NCI-H69 (cell line): ENCODE measurements at regions not wholly inside any gene's neighbourhood (a gene's known extent, or its start where the extent isn't known, plus 50 kb on each side); places are given as distances from the start of the nearest gene placed in this dataset.

Source experiments
- DNase-seq: peaks from one replicate; lab custom pipeline; 2025; lab: John Stamatoyannopoulos, UW

DNA sequence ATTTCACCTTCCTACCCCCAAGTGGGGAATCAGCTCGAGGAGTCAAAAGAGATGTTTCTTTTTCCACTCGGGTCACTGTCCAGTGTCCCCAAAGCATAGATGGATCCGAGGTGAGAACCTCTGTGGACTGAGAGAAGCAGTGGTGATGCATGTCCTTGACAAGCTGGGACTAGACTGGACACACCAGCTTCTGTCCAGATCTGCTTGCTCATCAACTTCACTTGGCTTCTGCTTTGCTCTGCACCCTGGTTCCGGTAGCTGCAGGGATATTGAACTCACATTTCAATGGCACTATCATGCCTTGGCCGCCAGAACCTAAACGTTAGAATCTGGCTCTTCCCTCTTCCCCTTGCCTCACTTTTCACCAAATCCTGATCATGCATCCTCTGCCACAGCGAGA lies 50.3 kb upstream of the CXCL12 start:
- DNase-seq, result no peak

DNA sequence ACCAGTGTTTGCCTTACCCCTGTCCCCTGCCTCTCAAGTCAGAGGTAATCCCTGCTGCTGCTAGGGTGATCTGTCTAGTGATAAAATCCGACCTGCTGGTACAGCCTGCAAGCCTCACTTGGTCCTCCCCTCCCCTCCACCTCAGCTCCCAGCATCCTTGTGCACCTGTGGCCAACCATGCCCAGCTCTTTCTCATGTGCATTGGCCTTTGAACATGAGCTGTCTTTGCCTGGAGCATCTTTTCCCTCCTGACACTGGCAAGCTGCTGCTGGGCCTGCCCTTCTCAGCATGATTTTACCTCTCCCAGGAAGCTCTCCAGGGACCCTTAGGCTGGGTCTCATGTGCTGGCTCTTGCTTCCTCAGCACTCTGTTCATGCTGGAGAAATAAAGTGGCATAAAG lies 51.3 kb upstream of the CXCL12 start:
- DNase-seq, result no peak

DNA sequence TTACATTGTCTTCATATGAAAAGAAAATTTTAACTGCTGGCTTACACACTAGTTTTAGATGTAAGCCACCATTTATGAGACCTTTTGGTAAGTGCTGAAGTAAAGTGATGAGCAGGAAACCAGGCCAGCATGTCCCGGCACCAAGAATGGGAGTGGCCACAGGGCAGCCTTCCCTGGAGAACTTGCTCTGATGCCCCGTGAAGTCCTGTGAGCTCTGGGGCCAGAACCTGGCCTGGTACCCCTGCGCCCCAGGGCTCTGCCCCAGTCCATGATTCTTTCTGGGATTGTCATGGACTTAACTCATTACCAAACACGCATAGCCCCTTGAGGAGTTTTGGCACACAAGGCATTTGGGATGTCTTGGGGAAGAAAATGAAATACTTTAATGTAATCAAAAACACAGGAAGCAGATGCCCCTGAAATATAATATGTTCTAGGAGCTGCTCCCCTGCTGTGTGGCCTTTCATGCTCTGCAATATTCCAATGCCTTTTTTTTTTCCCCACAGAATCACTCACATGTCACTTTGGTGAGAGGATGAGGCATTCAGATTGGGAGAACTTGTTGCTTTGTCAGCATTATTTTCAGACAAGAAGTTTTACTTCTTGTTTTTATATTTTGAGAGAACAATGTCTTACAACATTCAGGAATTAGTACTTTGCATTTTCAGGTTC lies 53.1 kb upstream of the CXCL12 start:
- no peak for DNase-seq

DNA sequence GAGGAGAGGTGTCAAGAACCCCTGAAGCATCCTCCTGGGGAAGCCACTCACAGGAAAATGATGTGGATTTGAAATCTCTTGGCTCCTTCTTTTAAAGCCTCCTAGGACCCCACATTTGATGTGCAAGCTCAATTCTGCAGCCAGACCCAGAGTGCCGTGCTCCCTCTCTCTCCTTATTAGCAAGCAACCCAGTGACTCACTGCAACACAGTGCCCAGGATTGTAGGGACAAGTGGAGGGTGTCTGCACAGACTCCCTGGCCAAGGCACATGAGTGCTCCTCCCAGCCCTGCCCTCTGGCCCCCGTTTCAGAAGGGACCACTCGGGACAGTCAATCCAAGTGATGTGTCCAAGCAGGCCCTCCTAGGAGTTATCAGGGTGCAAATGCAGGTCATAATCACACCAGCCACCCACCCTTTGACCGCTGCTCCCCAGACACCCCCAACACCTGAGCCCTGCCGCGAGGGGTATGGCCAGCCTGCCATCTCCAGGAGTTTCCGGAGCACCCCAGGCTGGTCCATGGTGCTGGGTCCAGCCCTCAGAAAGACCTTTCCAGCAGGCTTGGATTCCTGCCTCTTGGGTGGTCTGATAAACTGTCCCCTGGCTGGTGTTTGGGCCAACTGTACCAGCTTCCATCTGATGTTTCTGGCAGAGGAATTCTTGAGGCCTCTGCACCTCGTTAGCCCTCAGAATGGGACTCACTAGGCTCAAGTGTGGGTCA lies 54.5 kb upstream of the CXCL12 start:
- no peak for DNase-seq

DNA sequence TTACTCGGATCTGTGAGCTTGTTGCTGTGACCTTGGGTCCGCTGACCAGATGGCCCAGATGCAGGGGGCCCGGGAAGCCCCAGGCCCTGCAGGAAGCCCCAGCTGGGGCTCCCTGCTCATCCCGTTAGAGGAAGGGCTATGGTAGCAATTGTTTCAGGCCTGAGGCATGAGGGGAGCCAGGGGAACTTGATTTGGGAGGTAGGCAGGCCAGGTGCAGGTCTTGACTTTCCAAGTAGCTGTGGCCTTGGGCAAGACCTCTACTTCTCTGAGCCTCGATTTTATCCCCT lies 55.0 kb upstream of the CXCL12 start:
- DNase-seq, result no peak

DNA sequence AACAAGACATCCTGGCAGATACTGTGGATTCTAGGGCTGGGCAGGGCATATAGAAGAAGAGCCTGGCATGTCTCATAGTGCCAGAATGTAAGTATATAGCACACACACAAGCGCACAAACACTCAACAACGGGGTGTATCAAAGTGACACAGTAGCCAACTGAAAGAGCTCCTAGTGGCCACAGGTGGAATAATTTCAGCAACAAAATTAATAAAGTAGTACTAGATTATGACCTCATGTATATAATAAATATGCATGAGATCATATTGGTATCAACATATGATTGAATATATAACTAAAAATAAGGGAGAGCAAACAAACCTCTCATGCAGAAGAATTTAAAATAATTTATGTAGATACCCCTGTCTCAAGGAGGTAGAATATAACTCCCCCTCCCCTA lies 72.4 kb upstream of the CXCL12 start:
- no peak for DNase-seq

DNA sequence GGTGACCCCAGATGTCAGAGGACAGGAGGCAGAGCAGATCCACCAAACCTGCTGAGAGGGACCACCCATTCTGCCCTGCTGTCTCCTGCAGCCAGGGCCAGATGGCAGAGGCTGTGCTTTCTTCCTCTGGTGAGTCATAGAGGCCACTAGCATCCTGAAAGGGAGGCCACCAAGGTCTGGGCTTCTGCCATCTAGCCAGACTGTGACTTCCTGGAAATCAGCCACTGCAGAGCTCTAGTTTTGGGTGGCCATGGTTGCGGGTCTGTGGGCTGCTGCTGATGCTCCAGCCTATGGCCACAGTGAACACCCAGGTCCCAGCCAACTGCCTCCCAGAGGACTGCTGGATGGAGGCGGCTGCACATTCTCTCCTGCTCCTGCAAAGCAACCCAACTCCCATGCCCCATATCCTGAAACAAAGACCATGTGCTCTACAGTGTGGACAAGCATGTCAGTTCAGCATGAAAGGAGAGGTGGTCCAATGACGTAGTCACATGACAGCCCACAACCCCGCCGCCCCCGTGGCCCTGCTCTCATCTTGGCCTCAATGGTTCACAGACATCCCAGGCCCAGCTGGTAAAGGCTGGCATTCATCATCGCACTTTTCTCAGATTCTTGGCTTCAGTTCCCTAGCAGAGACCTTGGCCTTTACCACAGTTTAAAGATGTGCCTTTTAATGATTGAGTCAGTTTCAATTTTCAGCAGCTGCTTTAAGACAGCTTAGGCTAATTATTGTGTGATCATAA lies 73.9 kb upstream of the CXCL12 start:
- no peak for DNase-seq

DNA sequence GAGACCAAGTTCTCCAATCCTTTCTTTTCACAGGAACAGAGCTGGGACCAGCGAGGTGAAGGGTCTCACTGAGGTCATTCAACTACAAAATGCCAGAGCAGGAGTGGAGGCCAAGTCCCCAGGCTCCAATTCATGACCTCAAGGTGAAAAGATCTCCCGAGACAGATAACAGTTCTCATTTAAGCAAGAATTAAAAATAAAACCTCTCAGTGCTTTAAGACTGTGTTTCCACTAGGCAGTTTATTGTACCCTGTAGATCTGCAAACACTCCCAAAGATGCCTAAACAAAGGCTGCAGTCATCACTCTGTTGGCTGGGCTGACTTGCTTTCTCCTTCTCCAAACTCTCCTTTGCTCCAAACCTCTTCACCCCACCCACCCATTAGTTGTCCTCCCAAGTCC lies 74.8 kb upstream of the CXCL12 start:
- no peak for DNase-seq

DNA sequence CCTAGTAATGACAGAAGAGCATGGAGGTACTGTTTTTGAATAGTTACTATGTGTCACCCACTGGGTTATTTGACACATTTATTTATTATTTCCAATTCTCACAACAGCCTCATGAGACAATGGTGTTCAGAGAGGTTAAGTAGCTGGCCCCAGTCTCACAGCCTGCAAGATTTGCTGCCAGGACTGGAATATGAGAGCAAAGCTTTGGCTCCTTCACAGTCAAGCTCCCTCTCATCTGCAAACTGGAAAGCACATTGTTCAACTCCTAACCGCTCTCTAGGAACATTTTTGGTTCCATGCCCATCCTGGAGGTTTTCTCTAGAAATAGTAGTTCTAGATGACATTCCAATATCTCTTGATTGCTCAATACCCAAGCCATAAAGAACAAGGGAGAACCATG lies 75.5 kb upstream of the CXCL12 start:
- no peak for DNase-seq

DNA sequence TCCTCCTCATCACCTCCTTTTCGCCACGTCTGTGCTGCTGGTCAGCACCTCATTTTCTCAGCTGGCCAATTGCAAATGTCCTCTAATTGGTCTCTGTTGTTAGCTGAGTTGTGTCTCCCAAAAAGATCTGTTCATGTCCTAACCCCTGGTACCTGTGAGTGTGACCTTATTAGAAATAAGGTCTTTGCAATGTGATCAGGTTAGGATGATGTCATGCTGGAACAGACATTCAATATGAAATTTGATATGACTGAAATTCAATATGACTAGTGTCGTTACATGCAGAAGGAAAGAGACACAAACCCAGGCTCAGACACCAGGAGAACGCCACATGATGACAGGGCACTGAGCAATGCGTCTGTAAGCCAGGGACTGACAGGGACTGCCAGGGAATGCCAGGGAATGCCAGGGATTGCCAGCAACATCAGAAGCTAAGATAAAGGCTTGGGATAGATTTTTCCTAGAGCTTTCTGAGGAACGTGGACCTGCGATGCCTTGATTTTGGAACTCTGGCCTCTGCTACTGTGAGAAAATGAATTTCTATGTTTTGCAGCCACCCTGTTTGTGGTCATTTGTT lies 77.5 kb upstream of the CXCL12 start:
- DNase-seq, result no peak

DNA sequence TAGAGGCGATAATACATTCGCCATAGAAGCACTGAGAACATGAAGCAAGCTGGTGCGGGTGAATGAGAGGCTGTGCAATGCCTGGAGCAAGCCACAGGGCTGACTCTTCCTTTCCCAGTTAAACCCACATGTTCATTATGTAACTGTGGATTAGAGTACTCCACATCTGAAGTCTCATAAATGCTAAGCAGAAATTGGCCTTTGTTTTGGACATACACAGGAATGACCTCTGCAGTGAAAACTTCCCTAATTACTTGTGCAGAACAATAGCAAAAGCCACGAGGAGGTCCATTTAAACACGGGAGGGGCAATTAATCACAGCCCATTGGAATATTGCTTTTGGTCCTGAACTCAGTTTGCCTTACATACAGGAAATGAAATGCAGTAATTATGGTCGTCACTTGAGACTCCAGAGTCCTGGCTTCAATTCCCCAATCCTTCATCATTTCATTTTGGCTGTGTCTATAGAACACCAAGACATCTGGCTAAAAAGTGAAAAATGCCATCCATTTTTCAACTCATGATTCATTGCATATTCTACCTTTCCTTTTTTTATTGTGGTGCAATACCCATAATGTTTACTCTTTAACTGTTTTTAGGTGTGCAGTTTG lies 78.7 kb upstream of the CXCL12 start:
- DNase-seq, result no peak

DNA sequence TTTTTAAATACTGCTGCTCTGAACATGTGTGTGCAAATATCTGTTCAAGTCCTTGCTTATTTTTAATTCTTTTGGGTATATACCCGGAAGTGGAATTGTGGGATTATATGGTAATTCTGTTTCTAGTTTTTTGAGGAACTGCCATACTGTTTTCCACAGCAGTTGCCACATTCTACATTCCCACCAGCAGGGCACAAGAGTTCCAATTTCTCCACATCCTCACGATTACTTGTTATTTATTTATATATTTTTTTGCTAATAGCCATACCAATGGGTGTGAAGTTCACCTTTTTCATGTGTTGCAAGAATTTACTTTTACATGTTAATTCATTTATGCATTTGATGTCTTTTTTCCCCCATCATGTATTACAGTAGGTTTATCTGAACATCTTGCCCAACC lies 79.6 kb upstream of the CXCL12 start:
- DNase-seq, result no peak

DNA sequence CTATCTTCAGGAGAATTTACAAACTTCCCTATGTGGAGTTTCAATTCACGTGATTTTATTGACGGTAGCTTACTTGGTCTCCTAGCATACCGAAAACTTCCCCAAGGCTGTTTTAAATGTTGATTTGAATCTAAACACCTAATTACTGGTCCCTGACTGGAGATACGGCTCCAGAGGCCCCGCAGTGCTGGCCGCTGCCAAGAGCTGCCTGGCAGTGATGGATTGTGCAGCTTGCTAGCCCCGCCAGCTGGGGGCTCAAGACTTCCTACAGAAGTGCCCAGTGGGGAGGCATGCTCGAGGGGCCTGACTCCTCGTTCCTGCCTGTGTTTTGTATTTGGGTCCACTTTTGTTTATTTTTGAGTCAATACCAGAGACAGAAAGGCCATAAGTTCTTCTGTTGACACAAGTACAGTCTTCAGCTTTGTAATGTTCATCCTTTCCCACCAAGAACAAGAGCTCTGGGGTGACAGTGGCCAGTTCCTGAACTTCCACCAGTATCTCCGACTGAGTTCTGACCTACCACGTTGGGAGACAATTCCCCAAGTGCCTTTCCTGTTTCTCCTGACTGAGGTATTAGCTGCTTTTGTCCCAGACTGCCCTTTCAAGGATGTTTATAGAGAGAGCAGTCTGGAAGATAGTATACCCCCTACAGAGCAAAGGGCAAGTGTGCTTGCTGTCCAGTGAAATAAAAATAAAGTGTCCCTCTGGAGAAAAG lies 80.7 kb upstream of the CXCL12 start:
- DNase-seq, result no peak

DNA sequence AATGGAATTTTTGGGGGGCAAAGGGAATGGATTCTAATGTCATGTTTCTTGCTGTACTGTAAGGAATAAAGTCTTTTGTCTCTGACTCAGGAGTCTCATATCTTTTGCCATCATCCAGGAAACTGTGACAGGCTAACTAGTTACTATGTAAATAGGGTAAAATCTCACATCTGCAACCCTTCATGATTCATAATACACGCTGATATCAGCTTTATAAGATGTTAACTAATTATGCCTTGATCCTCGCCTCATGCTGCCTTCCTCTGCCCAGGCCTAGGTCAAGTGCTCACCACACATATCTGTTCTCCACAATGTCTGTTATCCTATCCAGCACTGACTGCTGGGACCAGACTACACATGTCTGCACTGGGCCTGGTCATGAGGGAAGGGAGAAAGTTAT lies 81.3 kb upstream of the CXCL12 start:
- no peak for DNase-seq

DNA sequence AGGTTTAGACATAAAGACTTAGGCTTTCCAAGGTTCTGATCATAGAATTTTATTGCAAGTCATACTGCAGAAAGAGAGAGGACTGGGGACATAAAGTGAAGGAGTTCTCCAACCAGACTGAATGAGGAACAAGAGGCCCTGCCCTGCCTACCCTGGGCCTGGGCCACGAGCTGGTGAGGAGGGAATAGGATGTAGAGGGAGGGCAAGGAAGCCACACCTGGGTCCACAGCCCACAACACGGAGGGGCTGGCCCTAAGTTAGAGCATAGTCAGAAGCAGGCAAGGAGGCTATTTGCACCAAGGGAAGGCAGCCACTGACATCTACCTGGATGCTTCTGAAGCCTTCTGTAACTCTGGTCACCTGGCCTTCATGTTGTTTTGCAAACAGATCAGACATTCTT lies 82.2 kb upstream of the CXCL12 start:
- no peak for DNase-seq

DNA sequence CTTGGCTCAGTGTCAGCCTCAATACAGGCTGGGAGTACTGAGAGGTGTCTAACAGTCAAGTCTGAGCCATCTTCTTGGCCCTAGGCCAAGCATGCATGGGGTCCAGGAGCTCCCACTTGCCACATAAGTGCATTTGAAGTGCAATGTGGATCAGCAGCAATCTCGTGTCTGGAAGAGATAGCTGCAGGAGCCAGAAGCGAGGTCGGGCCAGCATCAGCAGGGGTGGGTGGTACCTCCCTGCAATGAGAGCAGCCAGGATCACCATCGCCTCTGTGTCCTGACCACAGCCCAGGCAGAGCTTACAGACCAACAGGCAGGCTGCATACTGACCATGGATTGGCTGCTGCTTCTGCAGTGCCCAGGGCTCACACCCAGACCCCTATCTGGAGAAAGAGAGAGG lies 83.0 kb upstream of the CXCL12 start:
- no peak for DNase-seq

DNA sequence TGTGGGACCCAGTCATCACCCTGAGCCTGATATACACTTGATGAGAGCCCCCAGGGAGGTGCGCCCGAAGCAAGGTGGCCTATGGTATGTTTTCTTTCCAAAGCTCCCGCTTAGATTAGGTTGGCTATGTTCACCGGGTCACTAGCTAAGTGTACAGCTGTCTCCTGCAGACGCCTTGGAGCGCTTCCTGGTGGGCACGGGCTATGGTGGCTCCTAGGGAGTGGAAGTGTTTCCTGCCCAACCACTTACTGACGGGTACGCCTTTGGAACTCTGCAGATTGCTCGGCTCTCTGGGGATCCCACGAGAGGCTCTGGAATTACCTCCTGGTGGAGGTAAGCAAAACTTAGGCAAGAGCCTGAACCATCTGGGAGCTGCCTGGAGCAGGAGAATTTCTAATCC lies 83.6 kb upstream of the CXCL12 start:
- DNase-seq, result no peak

DNA sequence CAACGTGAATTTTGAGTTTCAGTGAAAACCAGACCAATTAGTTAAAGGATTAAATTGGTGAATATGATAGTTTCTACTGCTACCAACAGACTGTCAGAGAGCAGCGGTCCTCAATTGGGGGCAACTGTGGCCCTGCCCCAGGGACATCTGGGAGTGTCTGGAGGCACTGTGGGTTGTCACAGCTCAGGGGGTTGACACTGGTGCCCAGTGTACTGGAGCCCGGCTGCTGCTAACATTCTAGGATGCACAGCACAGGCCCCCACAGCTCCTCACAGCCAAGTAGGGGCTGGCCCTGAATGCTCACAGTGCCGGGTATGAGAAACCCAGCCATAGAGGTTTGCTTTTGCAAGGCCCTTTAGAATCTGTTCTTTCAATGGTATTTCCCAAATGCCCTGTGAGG lies 84.1 kb upstream of the CXCL12 start:
- no peak for DNase-seq

DNA sequence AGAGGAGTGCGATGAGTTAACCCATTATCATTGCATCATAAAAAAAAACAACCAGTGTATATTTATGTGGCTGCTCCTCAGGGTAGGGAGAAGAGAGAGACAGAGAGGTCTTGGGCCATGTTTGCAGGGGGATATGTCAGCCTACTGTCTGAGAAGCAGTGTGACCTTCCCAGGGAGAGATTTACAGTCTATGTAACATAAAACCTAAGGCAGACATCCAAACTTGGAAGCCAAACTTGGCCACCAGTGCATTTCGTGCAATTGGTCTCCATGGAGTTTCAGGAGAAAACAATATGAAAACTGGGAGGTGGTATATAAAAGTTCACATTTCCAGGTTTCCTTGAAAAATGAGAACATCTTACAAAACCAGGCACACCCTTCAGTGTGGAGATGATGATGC lies 85.9 kb upstream of the CXCL12 start:
- DNase-seq, result no peak

DNA sequence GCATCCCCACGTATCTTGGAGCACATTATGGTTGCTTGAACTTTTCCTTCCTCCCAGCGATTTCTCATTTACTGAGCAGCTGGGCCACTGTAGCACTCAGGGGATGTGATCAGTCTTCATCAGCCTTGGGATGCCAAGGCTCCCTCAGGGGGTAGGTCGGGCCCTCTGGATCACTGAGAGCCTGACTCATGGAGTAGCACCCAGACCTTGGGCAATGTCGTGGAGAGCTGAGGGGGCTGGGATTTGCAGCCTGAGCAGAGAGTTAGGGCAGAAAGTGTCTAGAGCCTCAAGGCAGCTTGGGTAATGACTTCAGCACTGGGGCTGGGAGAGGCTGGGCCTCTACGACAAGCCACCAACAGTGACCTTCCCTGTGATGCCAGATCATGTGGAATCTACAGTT lies 86.5 kb upstream of the CXCL12 start:
- DNase-seq, result no peak

DNA sequence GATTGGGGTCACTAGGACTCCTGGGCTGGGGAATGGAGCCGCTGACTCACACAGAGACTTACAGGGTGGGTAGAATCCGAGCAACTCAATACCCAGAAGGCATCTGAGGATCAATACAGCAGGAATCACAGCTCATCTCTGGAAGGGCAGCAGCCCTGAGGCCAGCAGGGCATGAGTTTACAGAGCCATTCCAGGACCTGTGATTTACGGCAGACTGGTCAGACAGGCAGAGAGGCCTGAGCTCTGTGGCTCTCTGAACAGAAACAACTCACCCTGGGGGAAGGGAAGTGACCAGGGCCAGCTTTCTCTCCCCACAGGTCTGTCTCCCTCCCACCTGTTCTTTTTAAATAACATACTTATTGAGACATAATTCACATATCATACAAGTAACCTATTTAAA lies 88.2 kb upstream of the CXCL12 start:
- no peak for DNase-seq

DNA sequence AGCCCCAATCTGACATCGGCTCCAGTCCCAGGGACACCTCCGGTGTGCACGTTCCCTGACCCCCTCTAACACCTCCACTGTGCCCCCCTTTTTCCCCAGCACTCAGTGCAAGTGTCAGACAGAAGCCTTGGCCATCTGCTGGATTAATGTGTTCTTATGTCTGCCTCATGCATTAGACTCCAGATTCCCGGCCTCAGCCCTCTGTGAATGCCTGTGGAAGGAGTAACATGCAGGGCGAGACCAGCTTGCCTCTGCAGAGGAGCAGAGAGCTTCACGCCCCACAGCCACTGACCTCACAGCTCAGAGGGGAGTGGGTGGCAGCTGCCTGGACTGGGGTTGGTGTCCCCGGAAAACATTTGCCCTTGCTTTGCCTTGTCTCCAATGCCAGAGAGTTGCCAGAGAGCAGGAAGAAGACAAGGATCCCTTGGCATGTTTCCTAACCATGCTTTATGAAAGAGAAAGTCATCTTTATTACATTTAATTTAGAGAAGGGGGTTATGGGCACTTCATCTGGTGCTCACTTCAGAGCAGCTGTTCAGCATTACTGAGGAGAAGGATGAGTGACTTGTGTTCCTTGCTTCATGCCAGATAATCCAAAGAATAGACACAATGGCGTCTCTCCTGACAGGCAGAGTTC lies 91.6 kb upstream of the CXCL12 start:
- DNase-seq, result no peak
